ENCODE measurements at regions not wholly inside any gene's neighbourhood (a gene's known extent, or its start where the extent isn't known, plus 50 kb on each side); places are given as distances from the start of the nearest gene placed in this dataset.

- TF ChIP-seq CTCF (IDR thresholded peaks at IDR 0.05; ENCODE audit: low read depth, low read length, missing control alignments): no peak
- no peak overlapping the region for H3K4me3 ChIP-seq (ENCODE audit: low read depth, low read length)
These were observed 54.8 kb upstream of the BTRC start for GRCh38 chr10:101299211-101299610.

DNA sequence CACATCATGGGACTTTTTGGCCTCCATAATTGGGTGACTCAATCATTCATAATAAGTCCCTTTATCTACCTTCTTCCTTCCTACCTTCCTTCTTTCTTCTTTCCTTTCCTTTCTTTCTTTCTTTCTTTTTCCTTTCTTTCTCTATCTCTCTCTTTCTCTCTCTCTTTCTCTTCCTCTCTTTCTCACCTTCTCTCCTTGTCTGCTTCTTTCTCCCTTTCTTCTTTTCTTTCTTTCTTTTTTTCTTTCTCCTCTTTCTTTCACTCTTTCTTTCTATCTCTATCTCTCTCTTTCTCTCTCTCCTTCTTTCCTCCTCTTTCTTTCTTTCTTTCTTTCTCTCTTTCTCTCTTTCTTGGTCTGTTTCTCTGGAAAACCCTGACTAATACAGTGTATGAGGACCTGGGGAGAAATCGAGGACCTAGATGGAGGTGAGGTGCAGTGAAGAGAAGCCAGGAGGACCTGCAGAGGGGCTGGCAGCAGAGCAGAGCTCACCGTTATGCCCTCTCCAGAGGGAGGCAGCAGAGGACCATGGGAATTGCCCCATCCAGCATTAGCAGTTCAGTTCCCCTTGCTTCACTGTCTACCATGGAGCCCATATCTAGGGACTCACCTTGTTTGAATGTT lies 52.7 kb upstream of the BTRC start:
- DNase-seq (ENCODE audit: low read depth): peak; percentile 3
- no peak overlapping the region for H3K4me3 ChIP-seq (ENCODE audit: low read depth, low read length)
- peak; percentile 69 for TF ChIP-seq CTCF (IDR thresholded peaks at IDR 0.05; ENCODE audit: low read depth, low read length, missing control alignments)

More at GRCh38 chr10:101299211-101299610, 54.8 kb upstream of the BTRC start:
- no peak for DNase-seq (ENCODE audit: low read depth)

GRCh38 chr10:101303087-101303703 lies 50.8 kb upstream of the BTRC start:
- DNase-seq (ENCODE audit: low read depth): no peak
- no peak for TF ChIP-seq CTCF (IDR thresholded peaks at IDR 0.05; ENCODE audit: low read depth, low read length, missing control alignments)
- H3K4me3 ChIP-seq (ENCODE audit: low read depth, low read length): no peak overlapping the region

Data from GM12864 (cell line).